ENCODE measurements at regions not wholly inside any gene's neighbourhood (a gene's known extent, or its start where the extent isn't known, plus 50 kb on each side); places are given as distances from the start of the nearest gene placed in this dataset.

GRCh38 chr7:22676385-22676784 lies 50.6 kb upstream of the IL6 start:
- Histone ChIP-seq H3K36me3 (replicated peaks; ENCODE audit: insufficient read depth, low read length) (no peaks in the 10 kb centered on the region), H3K9me3 (replicated peaks; ENCODE audit: insufficient read depth, low read length) (no peaks in the 10 kb centered on the region), H3K4me3 (ENCODE audit: low read length) (no peak overlapping the region), H3F3A (ENCODE audit: insufficient read depth, low read length) (peaks cover 19% of the 10 kb centered on the region), H3K4me2 (ENCODE audit: low read depth, low read length) (no peak overlapping the region), H3K79me2 (ENCODE audit: low read length) (no peaks in the 10 kb centered on the region), H3K27ac (ENCODE audit: low read length) (no peak overlapping the region), H2AFZ (ENCODE audit: low read length) (no peak overlapping the region), H3K27me3 (replicated peaks; ENCODE audit: insufficient read depth, low read length) (no peaks in the 10 kb centered on the region), H3K9ac (ENCODE audit: low read length) (no peak overlapping the region), H4K20me1 (ENCODE audit: insufficient read depth, low read length) (no peaks in the 10 kb centered on the region), H3K4me1 (ENCODE audit: low read length) (peaks cover 53% of the 10 kb centered on the region), H3K9me2 (replicated peaks; ENCODE audit: insufficient read depth, low read length) (no peaks in the 10 kb centered on the region)
- TF ChIP-seq EZH2 (optimal IDR thresholded peaks at IDR 0.05; ENCODE audit: low read depth, low read length) (no peak), CTCF (IDR thresholded peaks at IDR 0.05; ENCODE audit: low read length) (no peak)
- DNase-seq = no peak

GRCh38 chr7:22675917-22676343 lies 51.1 kb upstream of the IL6 start:
- TF ChIP-seq EZH2 (optimal IDR thresholded peaks at IDR 0.05; ENCODE audit: low read depth, low read length) (no peak), CTCF (IDR thresholded peaks at IDR 0.05; ENCODE audit: low read length) (no peak), EZH2phosphoT487 (IDR thresholded peaks at IDR 0.05; ENCODE audit: low read length) (no peak)
- Histone ChIP-seq H4K20me1 (ENCODE audit: insufficient read depth, low read length) (no peaks in the 10 kb centered on the region), H3K27me3 (replicated peaks; ENCODE audit: insufficient read depth, low read length) (no peaks in the 10 kb centered on the region), H3K79me2 (ENCODE audit: low read length) (no peaks in the 10 kb centered on the region), H3K27ac (ENCODE audit: low read length) (no peak overlapping the region), H3K4me1 (ENCODE audit: low read length) (peaks cover 57% of the 10 kb centered on the region), H3K9ac (ENCODE audit: low read length) (no peak overlapping the region), H3K9me3 (replicated peaks; ENCODE audit: insufficient read depth, low read length) (no peaks in the 10 kb centered on the region), H3K36me3 (replicated peaks; ENCODE audit: insufficient read depth, low read length) (no peaks in the 10 kb centered on the region), H2AFZ (ENCODE audit: low read length) (no peak overlapping the region), H3K9me2 (replicated peaks; ENCODE audit: insufficient read depth, low read length) (no peaks in the 10 kb centered on the region), H3K4me2 (ENCODE audit: low read depth, low read length) (no peak overlapping the region), H3F3A (ENCODE audit: insufficient read depth, low read length) (peaks cover 19% of the 10 kb centered on the region), H3K4me3 (ENCODE audit: low read length) (no peak overlapping the region)
- no peak for DNase-seq

DNA sequence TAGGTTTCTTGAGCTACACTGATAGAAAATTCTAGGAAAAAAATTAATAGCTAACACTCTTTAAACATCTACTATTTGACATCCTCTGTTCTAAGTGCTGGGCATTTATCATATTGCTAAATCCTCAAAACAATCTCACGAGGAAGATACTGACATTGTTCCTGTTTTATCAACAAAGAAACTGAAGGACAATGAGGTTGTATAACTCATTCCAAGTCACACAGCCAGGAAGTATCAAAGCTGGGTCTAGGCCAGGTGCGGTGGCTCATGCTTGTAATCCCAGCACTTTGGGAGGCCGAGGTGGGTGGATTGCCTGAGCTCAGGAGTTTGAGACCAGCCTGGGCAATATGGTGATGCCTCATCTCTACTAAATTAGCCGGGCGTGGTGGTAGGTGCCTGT lies 51.6 kb upstream of the IL6 start:
- no peak for DNase-seq
- Histone ChIP-seq H3K9ac (ENCODE audit: low read length) (no peak overlapping the region), H2AFZ (ENCODE audit: low read length) (no peak overlapping the region), H3K9me2 (replicated peaks; ENCODE audit: insufficient read depth, low read length) (no peaks in the 10 kb centered on the region), H3K79me2 (ENCODE audit: low read length) (no peaks in the 10 kb centered on the region), H4K20me1 (ENCODE audit: insufficient read depth, low read length) (no peaks in the 10 kb centered on the region), H3K9me3 (replicated peaks; ENCODE audit: insufficient read depth, low read length) (no peaks in the 10 kb centered on the region), H3K27me3 (replicated peaks; ENCODE audit: insufficient read depth, low read length) (no peaks in the 10 kb centered on the region), H3K27ac (ENCODE audit: low read length) (no peak overlapping the region), H3F3A (ENCODE audit: insufficient read depth, low read length) (peaks cover 19% of the 10 kb centered on the region), H3K36me3 (replicated peaks; ENCODE audit: insufficient read depth, low read length) (no peaks in the 10 kb centered on the region), H3K4me3 (ENCODE audit: low read length) (no peak overlapping the region), H3K4me2 (ENCODE audit: low read depth, low read length) (no peak overlapping the region), H3K4me1 (ENCODE audit: low read length) (peaks cover 58% of the 10 kb centered on the region)
- TF ChIP-seq EZH2 (optimal IDR thresholded peaks at IDR 0.05; ENCODE audit: low read depth, low read length) (no peak), EZH2phosphoT487 (IDR thresholded peaks at IDR 0.05; ENCODE audit: low read length) (no peak), CTCF (IDR thresholded peaks at IDR 0.05; ENCODE audit: low read length) (no peak)

Data from MM.1S (cell line).